GM12891 (cell line): ENCODE measurements at regions not wholly inside any gene's neighbourhood (a gene's known extent, or its start where the extent isn't known, plus 50 kb on each side); places are given as distances from the start of the nearest gene placed in this dataset.

Experiments used
- DNase-seq: peaks from one replicate; pipeline ENCODE4 v3.0.0; 2011; ENCODE audit warnings: low spot score; ENCODE audit not compliant: insufficient read length
- FAIRE-seq: peaks from 2 replicates; lab custom pipeline; 2011; peaks lifted over from hg19 to GRCh38; lab: Jason Lieb, UNC
- PAX5 ChIP-seq: IDR thresholded peaks from 2 replicates; pipeline ENCODE4 v1.6.1; 2011; ENCODE audit warnings: low read length, moderate library complexity, mild to moderate bottlenecking; ENCODE audit not compliant: insufficient read depth, severe bottlenecking
- POLR2A ChIP-seq: IDR thresholded peaks from 2 replicates; pipeline ENCODE4 v1.6.1; 2011; ENCODE audit warnings: low read depth, low read length, control low read depth
- POLR2AphosphoS5 ChIP-seq: IDR thresholded peaks from 2 replicates; pipeline ENCODE4 v1.6.1; 2011; ENCODE audit warnings: low read depth, low read length, control low read depth
- POU2F2 ChIP-seq: IDR thresholded peaks from 2 replicates; pipeline ENCODE4 v1.6.1; 2011; ENCODE audit warnings: low read depth, mild to moderate bottlenecking, control low read depth, low read length, moderate library complexity
- SPI1 ChIP-seq: IDR thresholded peaks from 2 replicates; pipeline ENCODE4 v1.6.1; 2011; ENCODE audit warnings: low read depth, low read length, control low read depth
- TAF1 ChIP-seq: IDR thresholded peaks from 2 replicates; pipeline ENCODE4 v1.6.1; 2011; ENCODE audit warnings: low read depth, low read length, control low read depth

GRCh38 chr13:77387607-77388200 lies 60.8 kb upstream of the MYCBP2 start:
- no peak for FAIRE-seq
- TF ChIP-seq POU2F2 (no peak), POLR2AphosphoS5 (no peak), TAF1 (no peak), SPI1 (no peak), POLR2A (no peak), PAX5 (no peak)
- no peak for DNase-seq

GRCh38 chr13:77386880-77387606 lies 60.1 kb upstream of the MYCBP2 start:
- FAIRE-seq (peak; percentile 40), DNase-seq (no peak)
- no peak for TF ChIP-seq POLR2AphosphoS5
- TF ChIP-seq SPI1: 0 out of 2 replicates have a peak, but pooled peaks have one; percentile 34
- no peak for TF ChIP-seq POLR2A
- TF ChIP-seq PAX5: no peak

- DNase-seq (no peak), FAIRE-seq (no peak)
- TF ChIP-seq POLR2AphosphoS5 (no peak), POLR2A (no peak), TAF1 (no peak), PAX5 (no peak), SPI1 (no peak), POU2F2 (no peak)
Observed at GRCh38 chr13:77386046-77386445, 59.2 kb upstream of the MYCBP2 start.

GRCh38 chr13:77384999-77385398 lies 58.1 kb upstream of the MYCBP2 start:
- DNase-seq (no peak), FAIRE-seq (no peak)
- no peak for TF ChIP-seq POLR2AphosphoS5
- no peak for TF ChIP-seq POLR2A
- no peak for TF ChIP-seq PAX5
- no peak for TF ChIP-seq POU2F2
- no peak for TF ChIP-seq SPI1
- no peak for TF ChIP-seq TAF1

GRCh38 chr13:77383097-77383496 lies 56.2 kb upstream of the MYCBP2 start:
- TF ChIP-seq PAX5 (no peak), POU2F2 (no peak), POLR2A (no peak), POLR2AphosphoS5 (no peak)
- FAIRE-seq (no peak), DNase-seq (no peak)

- TF ChIP-seq POLR2AphosphoS5: no peak
- no peak for TF ChIP-seq POLR2A
- no peak for TF ChIP-seq TAF1
- no peak for DNase-seq
- FAIRE-seq: no peak
Observed at GRCh38 chr13:77381059-77381458, 54.2 kb upstream of the MYCBP2 start.

- no peak for DNase-seq
- FAIRE-seq: no peak
- no peak for TF ChIP-seq POLR2A
Observed at GRCh38 chr13:77379508-77379907, 52.6 kb upstream of the MYCBP2 start.

- no peak for TF ChIP-seq PAX5
- no peak for TF ChIP-seq POU2F2
- TF ChIP-seq TAF1: no peak
- TF ChIP-seq POLR2AphosphoS5: no peak
- TF ChIP-seq POLR2A: no peak
- TF ChIP-seq SPI1: no peak
- DNase-seq (no peak), FAIRE-seq (no peak)
Observed at GRCh38 chr13:77378662-77379061, 51.8 kb upstream of the MYCBP2 start.

GRCh38 chr13:77377016-77377415 lies 50.1 kb upstream of the MYCBP2 start:
- no peak for TF ChIP-seq PAX5
- TF ChIP-seq POLR2AphosphoS5: no peak
- TF ChIP-seq POU2F2: no peak

More at GRCh38 chr13:77377016-77377415, 50.1 kb upstream of the MYCBP2 start:
- no peak for DNase-seq
- FAIRE-seq: peak; percentile 52
